ENCODE measurements at regions not wholly inside any gene's neighbourhood (a gene's known extent, or its start where the extent isn't known, plus 50 kb on each side); places are given as distances from the start of the nearest gene placed in this dataset.

DNA sequence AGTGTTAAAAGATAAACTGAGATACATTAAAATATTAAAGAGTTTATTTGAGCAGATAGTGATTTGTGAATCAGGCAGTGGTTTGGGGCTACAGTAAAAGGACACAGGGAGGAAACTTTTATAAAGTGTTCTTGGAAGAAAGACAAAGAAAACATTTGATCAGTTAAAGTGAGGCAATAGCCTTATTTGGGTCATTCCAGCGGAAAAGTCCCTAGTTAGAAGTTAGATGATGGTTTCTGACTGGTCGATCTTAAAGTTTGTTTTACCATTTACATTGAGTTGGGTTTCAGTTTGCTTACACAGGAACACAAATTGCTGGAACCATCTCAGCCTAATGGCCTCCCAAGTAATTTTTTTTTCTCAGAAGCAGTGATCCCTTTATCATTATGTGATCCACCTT is 69.7 kb downstream of the PPP1R2C start:
- no peaks in the 10 kb centered on the region for H3K27me3 ChIP-seq
- no peak overlapping the region for H3K4me3 ChIP-seq
- H3K9me3 ChIP-seq, result no peaks in the 10 kb centered on the region
- H3K27ac ChIP-seq, result no peak overlapping the region
- intact Hi-C loops (cut with DNase I), result no loop called here
- no peaks in the 10 kb centered on the region for H3K4me1 ChIP-seq
- no peak for TF ChIP-seq POLR2AphosphoS5 (IDR thresholded peaks at IDR 0.05; ENCODE audit: insufficient read depth in 1 of 2, low read depth in 1 of 2)
- no peak for TF ChIP-seq POLR2A (IDR thresholded peaks at IDR 0.05)
- TF ChIP-seq, protein P1, sequence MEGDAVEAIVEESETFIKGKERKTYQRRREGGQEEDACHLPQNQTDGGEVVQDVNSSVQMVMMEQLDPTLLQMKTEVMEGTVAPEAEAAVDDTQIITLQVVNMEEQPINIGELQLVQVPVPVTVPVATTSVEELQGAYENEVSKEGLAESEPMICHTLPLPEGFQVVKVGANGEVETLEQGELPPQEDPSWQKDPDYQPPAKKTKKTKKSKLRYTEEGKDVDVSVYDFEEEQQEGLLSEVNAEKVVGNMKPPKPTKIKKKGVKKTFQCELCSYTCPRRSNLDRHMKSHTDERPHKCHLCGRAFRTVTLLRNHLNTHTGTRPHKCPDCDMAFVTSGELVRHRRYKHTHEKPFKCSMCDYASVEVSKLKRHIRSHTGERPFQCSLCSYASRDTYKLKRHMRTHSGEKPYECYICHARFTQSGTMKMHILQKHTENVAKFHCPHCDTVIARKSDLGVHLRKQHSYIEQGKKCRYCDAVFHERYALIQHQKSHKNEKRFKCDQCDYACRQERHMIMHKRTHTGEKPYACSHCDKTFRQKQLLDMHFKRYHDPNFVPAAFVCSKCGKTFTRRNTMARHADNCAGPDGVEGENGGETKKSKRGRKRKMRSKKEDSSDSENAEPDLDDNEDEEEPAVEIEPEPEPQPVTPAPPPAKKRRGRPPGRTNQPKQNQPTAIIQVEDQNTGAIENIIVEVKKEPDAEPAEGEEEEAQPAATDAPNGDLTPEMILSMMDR (IDR thresholded peaks at IDR 0.05), result no peak
- DNase-seq (ENCODE audit: extremely low spot score in 2 of 2), result no peak
- no peaks in the 10 kb centered on the region for H3K36me3 ChIP-seq

DNA sequence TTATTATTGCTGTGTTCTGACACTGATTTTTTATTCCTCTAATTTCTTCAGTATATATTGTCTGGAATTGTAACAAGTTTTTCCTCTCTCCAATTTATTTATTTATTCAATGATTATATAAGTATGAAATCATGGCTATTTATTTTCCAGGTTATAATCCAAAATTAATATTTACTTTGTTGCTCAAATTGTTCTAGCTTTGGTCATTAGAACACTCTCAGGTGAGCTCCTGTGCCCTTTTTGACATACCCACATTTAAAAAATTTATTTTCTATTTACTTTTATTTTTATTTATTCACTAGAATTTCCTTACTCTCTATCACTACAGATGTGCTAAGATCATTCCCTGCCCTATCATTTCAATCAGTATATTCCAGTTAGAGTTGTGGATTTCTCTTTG is 70.2 kb downstream of the PPP1R2C start:
- no peaks in the 10 kb centered on the region for H3K9me3 ChIP-seq
- H3K4me1 ChIP-seq, result no peaks in the 10 kb centered on the region
- TF ChIP-seq, protein P1 (IDR thresholded peaks at IDR 0.05), result no peak
- no peak for TF ChIP-seq POLR2A (IDR thresholded peaks at IDR 0.05)
- no peak for TF ChIP-seq POLR2AphosphoS5 (IDR thresholded peaks at IDR 0.05; ENCODE audit: insufficient read depth in 1 of 2, low read depth in 1 of 2)
- H3K27me3 ChIP-seq, result no peaks in the 10 kb centered on the region
- no peak overlapping the region for H3K4me3 ChIP-seq
- H3K27ac ChIP-seq, result no peak overlapping the region
- DNase-seq (ENCODE audit: extremely low spot score in 2 of 2), result no peak
- intact Hi-C loops (cut with DNase I), result no loop called here
- H3K36me3 ChIP-seq, result no peaks in the 10 kb centered on the region

- DNase-seq (ENCODE audit: extremely low spot score in 2 of 2), result no peak
- no peaks in the 10 kb centered on the region for H3K27me3 ChIP-seq
- H3K9me3 ChIP-seq, result no peaks in the 10 kb centered on the region
- H3K36me3 ChIP-seq, result no peaks in the 10 kb centered on the region
- H3K27ac ChIP-seq, result no peak overlapping the region
- H3K4me1 ChIP-seq, result no peaks in the 10 kb centered on the region
- H3K4me3 ChIP-seq, result no peak overlapping the region
- intact Hi-C loops (cut with DNase I), result no loop called here
- TF ChIP-seq, protein P1 (IDR thresholded peaks at IDR 0.05), result no peak
- TF ChIP-seq POLR2A (IDR thresholded peaks at IDR 0.05), result no peak
- no peak for TF ChIP-seq POLR2AphosphoS5 (IDR thresholded peaks at IDR 0.05; ENCODE audit: insufficient read depth in 1 of 2, low read depth in 1 of 2)
These were observed 73.5 kb downstream of the PPP1R2C start for GRCh38 chrX:42704454-42704853.

DNA sequence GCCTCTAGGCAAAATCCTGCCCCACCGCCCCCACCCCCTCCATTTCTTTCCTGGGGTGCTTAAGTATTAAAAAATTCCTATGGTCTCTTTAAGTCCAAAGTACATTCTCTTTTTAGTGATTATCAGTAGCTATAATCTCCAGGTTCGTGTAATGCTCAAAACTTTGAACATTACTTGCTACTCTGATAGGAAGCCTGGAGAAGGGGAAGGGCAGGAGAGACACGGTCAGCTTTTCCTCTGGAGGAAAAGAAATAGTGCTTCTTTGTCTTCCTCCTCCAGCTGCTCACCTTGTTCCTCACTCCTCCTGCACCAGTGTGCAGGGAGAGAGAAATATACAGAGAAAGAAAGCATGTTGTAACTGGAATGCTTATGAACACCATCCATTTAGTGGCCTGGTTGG is 80.4 kb downstream of the PPP1R2C start:
- no peaks in the 10 kb centered on the region for H3K36me3 ChIP-seq
- H3K27ac ChIP-seq, result no peak overlapping the region
- intact Hi-C loops (cut with DNase I), result no loop called here
- no peak overlapping the region for H3K4me3 ChIP-seq
- DNase-seq (ENCODE audit: extremely low spot score in 2 of 2), result no peak
- TF ChIP-seq POLR2A (IDR thresholded peaks at IDR 0.05) (no peak), POLR2AphosphoS5 (IDR thresholded peaks at IDR 0.05; ENCODE audit: insufficient read depth in 1 of 2, low read depth in 1 of 2) (no peak)
- TF ChIP-seq, protein P1 (IDR thresholded peaks at IDR 0.05), result no peak
- no peaks in the 10 kb centered on the region for H3K27me3 ChIP-seq
- H3K9me3 ChIP-seq, result no peaks in the 10 kb centered on the region
- H3K4me1 ChIP-seq, result no peaks in the 10 kb centered on the region

DNA sequence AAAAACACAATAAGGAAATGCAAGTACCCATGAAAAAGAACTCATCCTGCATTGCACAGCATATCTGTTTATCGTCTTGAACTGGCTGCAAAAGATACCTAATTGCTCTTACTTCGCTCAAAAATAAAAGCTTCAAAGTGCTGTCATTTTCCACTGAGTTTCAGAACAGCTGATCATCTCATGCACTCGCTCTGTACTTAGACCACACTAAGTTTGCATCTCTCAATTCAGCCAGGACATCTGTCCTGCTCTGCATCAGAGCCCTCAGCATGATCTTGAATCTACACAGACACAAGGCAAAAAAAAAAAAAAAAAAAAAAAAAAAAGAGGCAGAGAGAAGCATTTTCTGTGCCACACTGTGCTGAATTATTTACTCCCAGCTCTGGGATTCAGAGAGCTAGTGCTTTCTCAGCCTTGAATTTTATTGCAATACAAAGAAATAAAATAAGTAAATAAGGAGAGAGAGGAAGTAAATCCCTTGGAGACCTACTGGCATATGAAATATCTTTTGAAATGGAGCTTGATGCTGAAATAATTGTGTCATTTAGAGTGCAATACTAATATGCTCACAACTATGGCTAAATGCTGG is 81.3 kb downstream of the PPP1R2C start:
- Histone ChIP-seq H3K27me3 (no peaks in the 10 kb centered on the region), H3K9me3 (no peaks in the 10 kb centered on the region), H3K36me3 (no peaks in the 10 kb centered on the region), H3K27ac (no peak overlapping the region), H3K4me1 (no peaks in the 10 kb centered on the region), H3K4me3 (no peak overlapping the region)
- no peak for DNase-seq (ENCODE audit: extremely low spot score in 2 of 2)
- intact Hi-C loops (cut with DNase I), result no loop called here
- no peak for TF ChIP-seq POLR2A (IDR thresholded peaks at IDR 0.05)
- TF ChIP-seq, protein P1 (IDR thresholded peaks at IDR 0.05), result no peak
- no peak for TF ChIP-seq POLR2AphosphoS5 (IDR thresholded peaks at IDR 0.05; ENCODE audit: insufficient read depth in 1 of 2, low read depth in 1 of 2)

All from vagina (tissue), 2 donors.